WERI-Rb-1 (cell line): ENCODE measurements at regions not wholly inside any gene's neighbourhood (a gene's known extent, or its start where the extent isn't known, plus 50 kb on each side); places are given as distances from the start of the nearest gene placed in this dataset.

ENCODE experiments used
- DNase-seq: peaks from one replicate; pipeline ENCODE4 v3.0.0-alpha.2; 2020
- H3K27ac ChIP-seq: fragments of 250-450 bp; sonication (Bioruptor Pico); 2 replicates; pipeline ENCODE4 v1.5.1; 2020; ENCODE audit warnings: mild to moderate bottlenecking, moderate library complexity
- H3K27me3 ChIP-seq: fragments of 250-450 bp; sonication (Bioruptor Pico); 2 replicates; pipeline ENCODE4 v1.5.1; 2021; ENCODE audit warnings: mild to moderate bottlenecking, low read depth, moderate library complexity; ENCODE audit not compliant: insufficient read depth, severe bottlenecking
- H3K36me3 ChIP-seq: fragments of 250-450 bp; sonication (Bioruptor Pico); 2 replicates; pipeline ENCODE4 v1.5.1; 2020; ENCODE audit warnings: mild to moderate bottlenecking, moderate library complexity
- H3K4me3 ChIP-seq: 2 replicates; pipeline ENCODE4 v1.5.1; 2011; ENCODE audit warnings: low read depth, mild to moderate bottlenecking, control low read depth, low read length
- H3K9me3 ChIP-seq: fragments of 250-450 bp; sonication (Bioruptor Pico); 2 replicates; pipeline ENCODE4 v1.5.1; 2021; ENCODE audit warnings: mild to moderate bottlenecking, moderate library complexity; ENCODE audit not compliant: severe bottlenecking
- TF ChIP-seq, protein P1 (sequence below): IDR thresholded peaks from 2 replicates; pipeline ENCODE4 v1.5.1; 2011; ENCODE audit warnings: low read depth, mild to moderate bottlenecking, control low read depth, inconsistent platforms, low read length

DNA sequence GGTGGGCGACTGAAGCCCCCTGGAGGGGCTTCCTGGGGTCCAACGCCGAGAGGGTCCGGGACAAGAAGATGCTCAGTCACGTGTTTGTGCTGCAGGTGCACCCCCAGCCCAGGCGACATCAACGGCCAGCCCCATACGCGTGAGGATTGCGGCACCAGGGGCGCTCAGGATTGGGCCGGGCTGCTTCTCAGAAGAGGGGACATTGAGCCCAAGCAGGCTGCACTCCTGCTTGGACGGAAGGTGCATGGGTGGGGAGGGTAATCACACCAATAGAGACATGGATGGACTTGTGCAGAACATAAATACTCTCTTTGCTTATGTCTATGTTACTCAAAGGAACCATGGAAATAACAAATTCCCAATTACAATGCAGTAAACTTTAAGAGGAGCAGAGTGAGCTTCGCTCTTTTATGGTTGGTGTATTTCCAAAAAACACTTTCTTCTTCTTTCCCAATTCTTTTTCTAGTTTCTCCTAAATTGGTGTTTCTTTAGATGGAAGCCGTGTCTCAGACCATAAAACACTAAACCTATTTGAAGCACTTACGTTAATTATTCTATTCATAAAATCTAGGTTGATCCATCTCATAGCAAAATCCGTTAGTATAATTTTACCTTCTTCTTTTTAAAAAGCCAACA, 182.7 kb downstream of the GOLGA6L6 start:
- Histone ChIP-seq H3K27ac (peak overlapping the region; percentile 66), H3K4me3 (no peak overlapping the region), H3K9me3 (no peaks in the 10 kb centered on the region), H3K27me3 (peaks cover 49% of the 10 kb centered on the region), H3K36me3 (no peaks in the 10 kb centered on the region)
- DNase-seq = no peak
- TF ChIP-seq, protein P1, sequence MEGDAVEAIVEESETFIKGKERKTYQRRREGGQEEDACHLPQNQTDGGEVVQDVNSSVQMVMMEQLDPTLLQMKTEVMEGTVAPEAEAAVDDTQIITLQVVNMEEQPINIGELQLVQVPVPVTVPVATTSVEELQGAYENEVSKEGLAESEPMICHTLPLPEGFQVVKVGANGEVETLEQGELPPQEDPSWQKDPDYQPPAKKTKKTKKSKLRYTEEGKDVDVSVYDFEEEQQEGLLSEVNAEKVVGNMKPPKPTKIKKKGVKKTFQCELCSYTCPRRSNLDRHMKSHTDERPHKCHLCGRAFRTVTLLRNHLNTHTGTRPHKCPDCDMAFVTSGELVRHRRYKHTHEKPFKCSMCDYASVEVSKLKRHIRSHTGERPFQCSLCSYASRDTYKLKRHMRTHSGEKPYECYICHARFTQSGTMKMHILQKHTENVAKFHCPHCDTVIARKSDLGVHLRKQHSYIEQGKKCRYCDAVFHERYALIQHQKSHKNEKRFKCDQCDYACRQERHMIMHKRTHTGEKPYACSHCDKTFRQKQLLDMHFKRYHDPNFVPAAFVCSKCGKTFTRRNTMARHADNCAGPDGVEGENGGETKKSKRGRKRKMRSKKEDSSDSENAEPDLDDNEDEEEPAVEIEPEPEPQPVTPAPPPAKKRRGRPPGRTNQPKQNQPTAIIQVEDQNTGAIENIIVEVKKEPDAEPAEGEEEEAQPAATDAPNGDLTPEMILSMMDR = no peak

DNA sequence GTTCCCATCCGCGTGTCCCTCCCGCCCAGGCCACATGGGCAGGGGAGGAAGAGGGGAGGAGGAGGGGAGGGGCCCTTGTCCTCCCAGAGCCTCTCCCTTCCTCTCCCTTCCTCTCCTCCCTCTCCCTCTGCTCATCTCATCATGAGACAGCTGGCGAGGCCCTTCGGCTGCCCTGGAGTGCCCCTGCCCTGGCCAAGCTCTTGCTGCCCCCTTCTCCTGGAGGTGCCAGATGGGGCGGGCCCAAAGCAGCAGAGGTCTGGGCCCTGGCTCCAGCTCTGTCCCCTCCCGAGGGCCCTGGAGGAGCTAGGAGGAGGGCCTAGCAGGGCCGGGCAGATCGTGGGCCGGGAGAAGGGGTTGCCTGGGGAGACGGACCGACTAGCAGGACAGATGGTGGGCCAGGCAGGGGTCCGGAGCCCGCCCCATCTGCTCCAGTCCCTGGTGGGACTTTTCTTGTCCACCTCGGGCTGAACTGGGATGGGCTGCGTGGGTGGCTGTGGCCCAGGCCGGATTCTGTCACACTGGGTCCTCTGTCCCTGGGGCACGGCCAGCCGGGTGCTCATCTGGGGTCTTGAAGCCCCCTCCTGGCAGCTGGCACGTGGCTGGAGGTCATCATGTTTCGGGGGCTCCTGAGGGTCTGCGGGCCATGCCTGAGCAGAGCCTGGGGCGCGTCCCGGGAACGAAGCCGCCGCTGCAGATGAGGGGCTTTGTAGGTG, 183.4 kb downstream of the GOLGA6L6 start:
- H3K9me3 ChIP-seq = no peaks in the 10 kb centered on the region
- H3K27me3 ChIP-seq = peaks cover 49% of the 10 kb centered on the region
- H3K4me3 ChIP-seq = no peak overlapping the region
- H3K36me3 ChIP-seq = no peaks in the 10 kb centered on the region
- H3K27ac ChIP-seq = peak overlapping the region; percentile 71
- TF ChIP-seq, protein P1 = no peak
- peak; percentile 93 for DNase-seq

- peak overlapping the region; percentile 71 for H3K27ac ChIP-seq
- TF ChIP-seq, protein P1 = no peak
- H3K9me3 ChIP-seq = no peaks in the 10 kb centered on the region
- peaks cover 51% of the 10 kb centered on the region for H3K27me3 ChIP-seq
- peak; percentile 30 for DNase-seq
- no peak overlapping the region for H3K4me3 ChIP-seq
- H3K36me3 ChIP-seq = no peaks in the 10 kb centered on the region
Measured at GRCh38 chr15:20357481-20358065, 184.0 kb downstream of the GOLGA6L6 start.

GRCh38 chr15:20356911-20357480, 184.6 kb downstream of the GOLGA6L6 start:
- H3K27me3 ChIP-seq = peaks cover 51% of the 10 kb centered on the region
- no peaks in the 10 kb centered on the region for H3K36me3 ChIP-seq
- no peak for DNase-seq
- no peak overlapping the region for H3K4me3 ChIP-seq
- no peak overlapping the region for H3K27ac ChIP-seq
- no peaks in the 10 kb centered on the region for H3K9me3 ChIP-seq
- TF ChIP-seq, protein P1 = no peak

GRCh38 chr15:20356444-20356910, 185.1 kb downstream of the GOLGA6L6 start:
- TF ChIP-seq, protein P1 = peak; percentile 91
- H3K36me3 ChIP-seq = no peaks in the 10 kb centered on the region
- peak; percentile 77 for DNase-seq
- H3K27ac ChIP-seq = no peak overlapping the region
- H3K4me3 ChIP-seq = no peak overlapping the region
- peaks cover 51% of the 10 kb centered on the region for H3K27me3 ChIP-seq
- no peaks in the 10 kb centered on the region for H3K9me3 ChIP-seq
